Mesenchymal stem cell (in vitro differentiated cells and primary cell): ENCODE measurements at regions not wholly inside any gene's neighbourhood (a gene's known extent, or its start where the extent isn't known, plus 50 kb on each side); places are given as distances from the start of the nearest gene placed in this dataset.

Experiments used
- DNase-seq: peaks from one replicate; pipeline ENCODE4 v3.0.0-alpha.2; 2013
- H2AFZ ChIP-seq: one replicate; pipeline ENCODE4 v1.6.1; 2013; ENCODE audit warnings: low read depth, mild to moderate bottlenecking, control low read depth, inconsistent platforms, low read length, moderate library complexity
- H2AK5ac ChIP-seq: 2 replicates; pipeline ENCODE4 v1.6.1; 2013; ENCODE audit warnings: low read length, moderate library complexity, mild to moderate bottlenecking, inconsistent platforms; ENCODE audit not compliant: severe bottlenecking
- H2BK120ac ChIP-seq: one replicate; pipeline ENCODE4 v1.6.1; 2013; ENCODE audit warnings: low read depth, mild to moderate bottlenecking, inconsistent platforms, low read length, moderate library complexity
- H2BK12ac ChIP-seq, 2 experiments: one replicate each; pipeline ENCODE4 v1.6.1; 2013; ENCODE audit warnings: inconsistent platforms in 2 of 2, low read length in 2 of 2, mild to moderate bottlenecking in 2 of 2, moderate library complexity in 2 of 2, control low read depth in 1 of 2
- H2BK15ac ChIP-seq: one replicate; pipeline ENCODE4 v1.6.1; 2013; ENCODE audit warnings: mild to moderate bottlenecking, low read depth, inconsistent platforms; ENCODE audit not compliant: poor library complexity, severe bottlenecking
- H2BK5ac ChIP-seq: 2 replicates; pipeline ENCODE4 v1.6.1; 2013; ENCODE audit warnings: low read depth, mild to moderate bottlenecking, low read length, control low read depth, inconsistent platforms; ENCODE audit not compliant: poor library complexity, severe bottlenecking
- H3K14ac ChIP-seq, 2 experiments: one replicate each; pipeline ENCODE4 v1.6.1; 2013; ENCODE audit warnings: inconsistent platforms in 2 of 2, low read length in 2 of 2, control low read depth in 1 of 2, mild to moderate bottlenecking in 1 of 2, moderate library complexity in 1 of 2
- H3K18ac ChIP-seq, 2 experiments: one replicate each; pipeline ENCODE4 v1.6.1; 2013; ENCODE audit warnings: inconsistent platforms in 2 of 2, low read length in 2 of 2, control low read depth in 1 of 2, low read depth in 1 of 2, mild to moderate bottlenecking in 1 of 2
- H3K23ac ChIP-seq, 2 experiments: one replicate each; pipeline ENCODE4 v1.6.1; 2013; ENCODE audit warnings: inconsistent platforms in 2 of 2, low read length in 2 of 2, mild to moderate bottlenecking in 2 of 2, moderate library complexity in 2 of 2, control low read depth in 1 of 2
- H3K27ac ChIP-seq: 2 replicates; pipeline ENCODE4 v1.5.1; 2013; ENCODE audit warnings: mild to moderate bottlenecking, moderate library complexity, low read length, control low read depth, inconsistent platforms; ENCODE audit not compliant: poor library complexity, severe bottlenecking
- H3K27me3 ChIP-seq, 2 experiments: 2 replicates each; pipeline versions ENCODE4 v1.6.1 to v1.7.0; 2013; ENCODE audit warnings: low read length in 2 of 2, mild to moderate bottlenecking in 2 of 2, moderate library complexity in 2 of 2, control low read depth in 1 of 2, inconsistent platforms in 1 of 2; ENCODE audit not compliant: control insufficient read depth in 1 of 2, insufficient read depth in 1 of 2
- H3K36me3 ChIP-seq, 2 experiments: 2 replicates each; pipeline versions ENCODE4 v1.6.1 to v1.7.0; 2013; ENCODE audit warnings: low read length in 2 of 2, control low read depth in 1 of 2, inconsistent platforms in 1 of 2, low read depth in 1 of 2, mild to moderate bottlenecking in 1 of 2; ENCODE audit not compliant: insufficient read depth in 2 of 2, control insufficient read depth in 1 of 2
- H3K4ac ChIP-seq, 2 experiments: one replicate each; pipeline ENCODE4 v1.6.1; 2013; ENCODE audit warnings: inconsistent platforms in 2 of 2, low read length in 2 of 2, mild to moderate bottlenecking in 2 of 2, moderate library complexity in 2 of 2, control low read depth in 1 of 2, low read depth in 1 of 2
- H3K4me1 ChIP-seq: 2 replicates; pipeline ENCODE4 v1.6.1; 2013; ENCODE audit warnings: low read depth, low read length, control low read depth; ENCODE audit not compliant: control insufficient read depth, insufficient read depth
- H3K4me2 ChIP-seq: 2 replicates; pipeline ENCODE4 v1.6.1; 2013; ENCODE audit warnings: low read length, mild to moderate bottlenecking, inconsistent platforms; ENCODE audit not compliant: poor library complexity, severe bottlenecking
- H3K4me3 ChIP-seq, 2 experiments: 2 replicates each; pipeline versions ENCODE4 v1.5.1 to v1.7.0; 2013; ENCODE audit warnings: low read length in 2 of 2, mild to moderate bottlenecking in 2 of 2, control low read depth in 1 of 2, low read depth in 1 of 2; ENCODE audit not compliant: insufficient read depth in 1 of 2
- H3K79me1 ChIP-seq: replicated peaks from 2 replicates; pipeline ENCODE4 v1.6.1; 2013; ENCODE audit warnings: mild to moderate bottlenecking, control low read depth, low read length, inconsistent platforms; ENCODE audit not compliant: poor library complexity, severe bottlenecking
- H3K9ac ChIP-seq: 2 replicates; pipeline ENCODE4 v1.7.0; 2013; ENCODE audit warnings: mild to moderate bottlenecking, low read length, moderate library complexity
- H3K9me3 ChIP-seq: 2 replicates; pipeline ENCODE4 v1.7.0; 2013; ENCODE audit warnings: mild to moderate bottlenecking, low read length; ENCODE audit not compliant: control insufficient read depth
- H4K8ac ChIP-seq: one replicate; pipeline ENCODE4 v1.6.1; 2013; ENCODE audit warnings: inconsistent platforms, mild to moderate bottlenecking, low read length, moderate library complexity
- H4K91ac ChIP-seq: one replicate; pipeline ENCODE4 v1.6.1; 2013; ENCODE audit warnings: mild to moderate bottlenecking, low read length, inconsistent platforms
- WGBS: methylation state at CpG from one replicate; pipeline ENCODE4 v1.1.7; 2013; ENCODE audit warnings: mixed read lengths; 5-methylcytosine and 5-hydroxymethylcytosine counted together

DNA sequence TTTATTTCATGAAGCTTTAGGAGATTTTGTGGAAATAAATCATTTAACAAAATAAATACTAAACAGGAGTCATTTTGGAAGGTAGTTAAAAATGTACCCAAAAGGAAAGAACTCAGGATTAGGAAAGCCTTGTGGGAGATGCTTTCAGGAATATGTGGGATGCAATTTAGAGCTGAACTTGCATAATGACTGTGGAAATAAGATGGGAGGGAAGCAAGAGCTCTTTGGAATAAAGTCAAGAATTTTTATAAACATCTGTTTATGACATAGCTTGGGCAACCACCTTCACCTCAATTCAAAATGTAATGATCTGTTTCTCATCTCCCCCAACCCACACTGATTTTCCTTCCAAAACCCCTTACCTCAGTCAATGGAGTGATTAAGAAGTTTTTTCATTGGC, 623.8 kb downstream of the FAT4 start:
- Histone ChIP-seq H3K4me3 (no peak overlapping the region), H3K27ac (no peak overlapping the region), H3K23ac (no peak overlapping the region), H3K14ac (no peak overlapping the region), H3K4me2 (no peak overlapping the region), H3K36me3 (no peaks in the 10 kb centered on the region), H3K18ac (no peak overlapping the region), H2AK5ac (no peak overlapping the region), H3K4ac (no peak overlapping the region), H4K91ac (no peak overlapping the region), H3K9me3 (peaks cover 16% of the 10 kb centered on the region), H2BK5ac (no peak overlapping the region), H2BK12ac (no peak overlapping the region), H3K27me3 (no peaks in the 10 kb centered on the region), H3K4me1 (no peaks in the 10 kb centered on the region), H4K8ac (no peak overlapping the region), H2BK120ac (no peak overlapping the region), H3K9ac (no peak overlapping the region), H3K79me1 (no peaks in the 10 kb centered on the region), H2AFZ (no peak overlapping the region), H2BK15ac (no peak overlapping the region)
- DNase-seq: no peak

GRCh38 chr4:125940426-125940825, 625.7 kb downstream of the FAT4 start:
- no peak overlapping the region for H4K8ac ChIP-seq
- H2BK15ac ChIP-seq: no peak overlapping the region

GRCh38 chr4:125944966-125945365, 630.2 kb downstream of the FAT4 start:
- Histone ChIP-seq H2BK120ac (no peak overlapping the region), H3K4me1 (no peaks in the 10 kb centered on the region), H3K79me1 (no peaks in the 10 kb centered on the region), H2BK5ac (no peak overlapping the region), H2AK5ac (no peak overlapping the region), H4K91ac (no peak overlapping the region), H2BK15ac (no peak overlapping the region), H3K14ac (no peak overlapping the region), H3K27ac (no peak overlapping the region), H3K27me3 (no peaks in the 10 kb centered on the region), H3K18ac (no peak overlapping the region), H3K4me2 (no peak overlapping the region), H3K36me3 (no peaks in the 10 kb centered on the region), H3K4ac (no peak overlapping the region), H3K9me3 (no peaks in the 10 kb centered on the region), H4K8ac (no peak overlapping the region), H2AFZ (no peak overlapping the region), H3K4me3 (no peak overlapping the region), H2BK12ac (no peak overlapping the region), H3K9ac (no peak overlapping the region), H3K23ac (no peak overlapping the region)
- no peak for DNase-seq
- 96% methylated on average over 1 of the region's 2 CpGs for WGBS

More at GRCh38 chr4:125940426-125940825, 625.7 kb downstream of the FAT4 start:
- H2AFZ ChIP-seq: no peak overlapping the region
- H3K18ac ChIP-seq: no peak overlapping the region
- no peak overlapping the region for H3K4me3 ChIP-seq
- 80% methylated on average over 1 of the region's 2 CpGs for WGBS
- no peak overlapping the region for H2BK12ac ChIP-seq
- no peak overlapping the region for H4K91ac ChIP-seq
- no peak overlapping the region for H2AK5ac ChIP-seq
- H2BK120ac ChIP-seq: no peak overlapping the region
- no peaks in the 10 kb centered on the region for H3K4me1 ChIP-seq
- no peak overlapping the region for H3K4me2 ChIP-seq
- H3K14ac ChIP-seq: no peak overlapping the region
- H3K4ac ChIP-seq: no peak overlapping the region
- DNase-seq: no peak
- H3K79me1 ChIP-seq: no peaks in the 10 kb centered on the region
- peaks cover 2% of the 10 kb centered on the region for H3K9me3 ChIP-seq
- no peak overlapping the region for H3K27ac ChIP-seq
- H3K27me3 ChIP-seq: no peaks in the 10 kb centered on the region
- H3K36me3 ChIP-seq: no peaks in the 10 kb centered on the region
- no peak overlapping the region for H3K23ac ChIP-seq
- no peak overlapping the region for H3K9ac ChIP-seq
- H2BK5ac ChIP-seq: no peak overlapping the region

- H3K36me3 ChIP-seq: no peaks in the 10 kb centered on the region
- no peak overlapping the region for H3K23ac ChIP-seq
- 92% methylated on average over 3 of the region's 4 CpGs for WGBS
- H2BK5ac ChIP-seq: no peak overlapping the region
- no peak overlapping the region for H2BK120ac ChIP-seq
- H2BK12ac ChIP-seq: no peak overlapping the region
- H3K4me2 ChIP-seq: no peak overlapping the region
- H3K4ac ChIP-seq: no peak overlapping the region
- no peak overlapping the region for H3K9ac ChIP-seq
- DNase-seq: no peak
- no peak overlapping the region for H2AFZ ChIP-seq
- H4K8ac ChIP-seq: no peak overlapping the region
- H2AK5ac ChIP-seq: no peak overlapping the region
- no peaks in the 10 kb centered on the region for H3K9me3 ChIP-seq
- no peak overlapping the region for H4K91ac ChIP-seq
- no peak overlapping the region for H3K27ac ChIP-seq
- H2BK15ac ChIP-seq: no peak overlapping the region
- H3K4me3 ChIP-seq: no peak overlapping the region
- no peaks in the 10 kb centered on the region for H3K79me1 ChIP-seq
- H3K27me3 ChIP-seq: no peaks in the 10 kb centered on the region
- H3K4me1 ChIP-seq: no peaks in the 10 kb centered on the region
- H3K18ac ChIP-seq: no peak overlapping the region
- H3K14ac ChIP-seq: no peak overlapping the region
Measured at GRCh38 chr4:125948021-125948420, 633.3 kb downstream of the FAT4 start.
